IPS-NIHi7 (cell line): ENCODE measurements at regions not wholly inside any gene's neighbourhood (a gene's known extent, or its start where the extent isn't known, plus 50 kb on each side); places are given as distances from the start of the nearest gene placed in this dataset.
"Not testable (repeated sequence)": the region's sequence is repeated elsewhere in the genome, so short reads cannot be mapped to it uniquely, and the experiment has no call there.

ENCODE experiments used
- DNase-seq: peaks from one replicate; pipeline ENCODE4 v3.0.0; 2012; ENCODE audit warnings: mixed read lengths; ENCODE audit errors: extremely low spot score

- DNase-seq = no peak
Measured at GRCh38 chr3:117005274-117005673, 295.7 kb downstream of the TUSC7 start.

GRCh38 chr3:117005911-117006522 lies 296.4 kb downstream of the TUSC7 start:
- DNase-seq = no peak

DNA sequence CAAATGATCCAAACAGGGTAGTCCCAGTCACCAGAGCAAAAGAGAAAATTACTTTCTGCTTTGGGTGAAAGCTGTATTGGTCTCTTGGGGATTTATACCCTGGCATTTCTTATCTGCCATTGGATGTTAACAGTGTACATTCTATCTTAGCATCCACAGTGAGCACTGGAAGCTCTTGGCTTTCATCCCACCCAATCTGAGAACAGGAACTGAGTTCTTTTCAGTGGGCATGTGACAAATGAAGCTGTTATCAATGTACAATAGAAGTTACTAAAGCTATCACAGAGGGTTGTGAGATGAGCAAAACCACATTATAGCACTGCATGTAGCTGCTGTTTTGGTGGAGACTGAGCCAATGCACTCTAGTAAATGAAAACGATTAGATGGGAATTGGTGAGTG lies 300.7 kb downstream of the TUSC7 start:
- no peak for DNase-seq

DNA sequence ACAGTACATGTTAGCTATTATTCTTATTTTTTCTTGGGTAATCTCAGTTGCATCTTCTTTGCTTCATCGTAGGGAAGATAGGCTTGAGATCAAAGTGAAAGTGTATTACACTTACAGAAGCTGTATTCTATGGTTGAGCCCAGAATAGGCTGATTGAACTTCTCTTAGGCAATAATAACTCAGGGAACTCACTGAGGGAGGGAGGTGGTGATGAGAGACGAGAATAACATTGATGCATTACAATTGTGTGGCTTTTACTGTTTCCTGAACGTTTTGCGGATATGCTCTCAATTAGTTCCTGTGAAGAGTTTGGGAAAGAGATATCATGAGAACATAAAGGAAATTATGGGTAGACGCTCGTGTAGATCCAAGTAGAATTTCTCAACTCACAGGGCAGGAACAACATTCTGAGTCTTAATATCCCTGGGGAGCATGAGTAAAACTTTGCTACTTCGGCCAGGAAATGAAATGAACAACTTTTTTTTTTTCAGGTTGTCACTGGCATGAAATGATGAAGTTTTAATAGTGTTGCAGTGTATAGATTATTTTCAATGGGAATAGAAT lies 302.2 kb downstream of the TUSC7 start:
- no peak for DNase-seq

DNA sequence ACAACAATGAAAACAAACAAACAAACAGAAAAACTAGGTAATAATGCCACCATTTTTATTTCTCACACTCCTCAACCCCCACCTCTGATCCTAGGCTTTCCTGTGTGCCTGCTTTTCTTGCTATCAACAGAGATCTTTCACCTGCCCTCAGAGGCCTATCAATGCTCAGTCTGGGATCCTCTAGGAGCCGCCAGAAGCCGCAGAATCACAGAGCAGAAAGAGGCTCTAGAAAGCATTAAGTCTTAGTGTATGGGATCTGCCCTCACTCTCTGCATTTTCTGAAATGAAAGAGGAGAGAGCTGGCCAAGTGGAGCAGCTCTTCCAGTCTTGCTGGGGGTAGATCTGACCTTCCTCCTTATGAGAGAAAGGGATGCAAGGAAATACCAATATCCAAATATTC lies 306.8 kb downstream of the TUSC7 start:
- peak; percentile 29 for DNase-seq

DNA sequence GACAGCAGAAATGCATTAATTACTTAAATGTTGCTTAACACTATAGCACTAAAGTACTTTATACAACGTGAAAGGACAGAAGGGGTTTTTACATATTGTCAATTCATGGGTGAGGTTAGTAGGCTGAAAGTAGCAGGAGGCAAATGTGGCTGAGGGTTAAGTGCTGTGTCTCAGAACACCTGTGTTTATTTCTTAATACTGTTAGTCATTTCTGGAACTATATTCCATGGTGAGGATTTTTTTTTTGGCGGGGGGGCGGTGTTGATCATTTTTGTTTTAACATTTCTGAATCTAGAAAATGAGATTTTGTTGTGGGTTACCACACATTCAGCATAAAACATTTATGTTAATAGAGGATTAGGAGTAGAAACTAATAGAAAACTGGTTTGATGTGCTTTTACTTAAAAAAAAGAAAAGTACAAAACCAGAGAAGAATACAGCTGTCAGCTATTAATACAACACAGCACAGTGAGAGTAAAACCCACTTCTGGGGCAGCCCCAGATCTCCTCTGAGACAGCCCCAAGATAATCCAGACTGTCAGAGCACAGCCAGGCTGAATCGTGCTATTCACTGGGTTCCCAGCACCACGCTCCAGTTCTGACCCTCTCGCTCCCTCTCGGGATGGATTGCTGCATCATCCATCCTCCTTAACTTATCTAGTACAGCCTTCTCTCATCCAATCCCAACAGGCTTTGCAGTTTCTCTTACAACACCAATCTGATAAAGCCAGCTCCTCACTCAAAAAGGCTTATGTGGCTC lies 307.7 kb downstream of the TUSC7 start:
- DNase-seq = no peak

DNA sequence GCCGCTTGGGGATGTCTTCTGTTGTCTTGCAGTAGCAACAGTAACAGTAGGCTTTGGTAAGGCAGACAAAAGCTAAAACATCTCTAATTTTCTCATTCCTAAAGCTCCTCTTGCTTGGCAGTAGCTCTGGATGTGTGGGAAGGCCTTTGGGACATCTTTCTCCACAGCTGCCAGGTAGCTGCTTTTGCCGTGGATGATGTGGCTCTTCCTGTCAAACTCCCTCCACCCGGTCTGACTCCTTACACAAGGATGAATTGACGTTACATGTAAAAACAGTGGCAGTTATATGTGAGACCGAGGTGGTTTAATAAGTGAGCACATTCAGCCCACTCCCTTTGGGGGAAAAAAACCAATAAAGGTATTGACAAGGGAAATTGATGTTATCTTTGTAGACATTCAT lies 309.1 kb downstream of the TUSC7 start:
- DNase-seq = no peak

- DNase-seq = peak; percentile 65
Measured at GRCh38 chr3:117019082-117019713, 309.6 kb downstream of the TUSC7 start.

GRCh38 chr3:117026401-117026800 lies 316.8 kb downstream of the TUSC7 start:
- no peak for DNase-seq

DNA sequence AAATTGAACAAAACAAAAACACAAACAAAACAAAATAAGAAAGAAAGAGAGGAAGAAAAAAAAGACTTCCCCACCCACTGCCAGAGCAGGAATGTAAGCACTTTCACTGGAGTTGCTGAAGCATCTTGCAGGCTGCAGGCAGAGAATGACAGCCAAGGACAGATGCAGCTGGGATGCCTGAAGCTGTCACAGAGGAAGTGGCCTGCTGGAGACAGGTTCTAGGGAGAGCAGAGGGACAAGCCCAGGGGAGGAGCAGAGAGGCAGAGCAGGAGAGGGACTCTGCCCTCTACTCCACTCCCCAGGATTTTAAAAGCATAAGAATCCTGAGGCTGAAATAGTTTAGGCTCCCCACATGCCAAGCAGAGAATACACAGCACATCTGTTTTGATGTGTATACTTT lies 326.2 kb downstream of the TUSC7 start:
- DNase-seq = peak; percentile 29

- DNase-seq = no peak
Measured at GRCh38 chr3:117036259-117036799, 326.8 kb downstream of the TUSC7 start.

DNA sequence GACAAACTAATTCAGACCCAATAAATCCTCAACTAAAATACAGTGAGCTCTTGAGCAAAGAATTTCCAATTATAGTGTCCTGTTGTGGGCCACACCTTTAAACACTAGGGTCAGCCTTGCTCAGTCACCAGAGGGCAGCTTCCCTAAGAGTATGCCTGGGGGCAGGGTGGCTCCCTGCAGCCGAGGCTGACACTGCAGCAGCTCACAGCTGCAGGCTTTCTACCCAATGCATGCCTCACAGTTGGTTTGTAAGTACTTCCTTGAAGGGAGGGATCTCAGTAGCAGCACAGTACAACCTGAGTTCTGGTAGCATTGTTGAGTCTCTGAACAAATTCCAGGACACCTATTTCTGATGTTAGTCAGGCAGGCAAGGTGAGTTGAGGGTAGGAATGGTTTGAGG lies 335.6 kb downstream of the TUSC7 start:
- DNase-seq = peak; percentile 63

- DNase-seq = no peak
Measured at GRCh38 chr3:117047951-117048705, 338.5 kb downstream of the TUSC7 start.

- no peak for DNase-seq
Measured at GRCh38 chr3:117052395-117052794, 342.8 kb downstream of the TUSC7 start.

- no peak for DNase-seq
Measured at GRCh38 chr3:117054556-117054955, 345.0 kb downstream of the TUSC7 start.

GRCh38 chr3:117056946-117057345 lies 347.4 kb downstream of the TUSC7 start:
- DNase-seq = not testable (repeated sequence)

DNA sequence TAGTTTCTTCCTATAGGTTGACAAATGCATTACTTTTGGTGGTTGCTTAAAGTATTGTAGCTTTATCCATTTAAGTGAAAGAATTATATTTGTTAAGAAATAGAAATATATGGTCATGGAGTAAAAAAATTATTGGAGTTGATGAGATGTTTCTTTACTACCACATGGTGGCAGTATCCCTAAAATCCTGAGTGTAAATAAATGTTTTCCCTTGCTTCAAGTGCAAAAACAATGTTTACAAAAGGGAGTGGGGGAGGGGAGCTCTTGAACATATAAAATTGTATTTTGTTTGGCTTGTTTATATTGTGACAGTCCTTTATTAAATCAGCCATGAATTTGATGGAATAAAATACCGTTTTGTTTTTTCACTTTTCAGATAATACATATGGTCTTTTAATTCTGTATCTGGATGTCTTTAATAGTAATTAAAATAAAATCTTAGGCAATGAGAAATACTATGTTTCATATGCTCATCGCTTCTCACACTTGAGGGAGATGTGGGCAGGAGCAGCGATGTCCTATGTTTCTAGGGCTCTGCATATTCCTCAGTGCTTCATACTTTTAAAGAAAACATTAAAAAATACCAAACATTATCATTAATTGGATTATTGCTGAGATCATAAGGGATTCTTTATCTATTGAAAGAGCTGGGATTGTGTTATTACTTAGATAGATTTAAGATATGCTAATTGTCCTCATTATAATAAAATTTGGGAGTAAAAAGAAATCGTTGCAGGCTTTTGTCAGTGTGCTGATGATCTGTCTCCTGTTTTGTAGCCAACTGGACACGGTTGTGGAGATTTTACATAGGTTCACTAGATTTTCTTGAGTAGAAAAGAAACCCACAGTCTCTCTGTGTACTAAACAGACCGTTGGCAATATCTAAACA lies 349.7 kb downstream of the TUSC7 start:
- peak; percentile 20 for DNase-seq

DNA sequence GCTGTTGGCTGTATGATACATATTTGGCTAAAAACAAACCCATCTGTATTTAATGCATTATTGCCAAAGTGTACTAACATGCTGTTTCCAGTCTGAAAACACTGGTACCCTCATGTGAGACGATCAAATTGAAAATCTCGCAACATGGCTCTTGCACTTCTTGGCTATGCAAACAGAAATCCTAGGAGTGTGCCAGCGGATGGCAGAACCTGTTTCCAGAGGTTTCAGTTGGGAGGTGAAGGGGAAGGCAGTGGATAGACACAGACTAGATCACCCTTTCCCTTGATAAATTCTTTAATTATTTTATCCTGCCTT lies 350.3 kb downstream of the TUSC7 start:
- no peak for DNase-seq

DNA sequence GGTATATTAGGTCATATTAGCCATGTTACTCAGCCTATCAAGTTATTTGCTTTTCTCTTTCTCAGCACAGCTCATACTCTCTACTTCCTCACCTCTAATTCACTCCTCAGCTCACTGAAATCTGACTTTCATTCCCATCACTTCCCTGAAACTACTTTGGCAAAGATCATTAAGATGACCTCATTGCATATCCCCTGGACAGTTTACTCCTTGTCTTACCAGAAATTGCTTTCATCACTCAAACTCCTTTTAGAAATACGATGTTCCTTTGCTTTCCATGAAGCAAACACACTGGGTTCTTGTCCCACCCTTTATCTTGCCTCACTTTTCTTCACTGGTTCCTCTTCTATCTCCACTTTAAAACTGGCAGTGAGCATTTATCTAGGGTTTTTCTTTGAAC lies 354.4 kb downstream of the TUSC7 start:
- no peak for DNase-seq

GRCh38 chr3:117068301-117068700 lies 358.7 kb downstream of the TUSC7 start:
- no peak for DNase-seq

DNA sequence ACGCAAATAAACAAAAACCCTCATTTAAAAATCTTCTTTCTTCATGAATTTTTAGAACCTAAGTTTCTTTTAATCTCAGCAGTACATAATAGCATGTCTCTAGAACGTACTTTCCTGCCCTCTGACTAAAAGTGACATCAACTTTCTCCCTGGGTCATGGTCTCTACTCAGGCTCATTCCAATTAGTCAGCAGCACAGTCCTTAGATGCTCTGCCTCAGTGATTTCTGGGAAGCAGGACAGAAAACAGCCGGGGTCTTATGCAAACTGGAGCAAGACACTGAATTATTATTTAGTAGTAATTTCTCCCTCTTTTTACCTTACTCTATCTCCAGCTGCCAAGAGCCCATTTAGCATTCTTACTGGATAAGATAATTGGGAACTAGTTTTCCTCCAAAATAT lies 365.2 kb downstream of the TUSC7 start:
- DNase-seq = no peak
